GM13977 (cell line): ENCODE measurements at regions not wholly inside any gene's neighbourhood (a gene's known extent, or its start where the extent isn't known, plus 50 kb on each side); places are given as distances from the start of the nearest gene placed in this dataset.

Experiments used
- DNase-seq: peaks from one replicate; pipeline ENCODE4 v3.0.0; 2012; ENCODE audit warnings: low spot score
- in situ Hi-C: fragments of 300-500 bp; cut with MboI; formaldehyde crosslinking; loops from one replicate; pipeline ENCODE4 v1.12.0; 2022; ENCODE audit warnings: low sequenced_read_pairs, low pct_unique_long_range_greater_than_20kb, mixed read lengths, inconsistent platforms; ENCODE audit not compliant: unreplicated experiment
- TF ChIP-seq, protein P1 (sequence below): IDR thresholded peaks from 2 replicates; pipeline ENCODE4 v1.5.1; 2012; ENCODE audit warnings: mild to moderate bottlenecking, control low read depth; ENCODE audit not compliant: insufficient read depth; ENCODE audit errors: extremely low read depth, missing control alignments

DNA sequence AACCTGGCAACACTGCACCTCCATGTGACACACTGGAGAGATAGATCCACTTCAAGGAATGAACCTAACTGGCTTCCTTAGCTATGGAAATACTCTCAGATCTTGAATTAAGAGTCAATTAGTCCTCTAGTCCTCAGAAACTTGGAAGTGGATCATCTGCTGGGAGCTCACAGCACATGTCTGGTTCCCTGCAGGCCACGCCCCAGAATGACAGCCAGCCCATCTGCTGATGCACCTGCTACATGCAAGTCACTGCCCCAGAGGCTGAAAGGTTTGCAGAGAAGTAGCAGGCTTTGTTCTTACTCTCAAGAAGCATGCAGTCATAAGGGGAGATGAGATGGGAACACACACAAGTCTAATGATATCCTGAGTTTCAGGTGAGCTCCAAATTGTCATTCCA lies 275.9 kb downstream of the SKAP2 start:
- DNase-seq = no peak
- in situ Hi-C loops = no loop called here

DNA sequence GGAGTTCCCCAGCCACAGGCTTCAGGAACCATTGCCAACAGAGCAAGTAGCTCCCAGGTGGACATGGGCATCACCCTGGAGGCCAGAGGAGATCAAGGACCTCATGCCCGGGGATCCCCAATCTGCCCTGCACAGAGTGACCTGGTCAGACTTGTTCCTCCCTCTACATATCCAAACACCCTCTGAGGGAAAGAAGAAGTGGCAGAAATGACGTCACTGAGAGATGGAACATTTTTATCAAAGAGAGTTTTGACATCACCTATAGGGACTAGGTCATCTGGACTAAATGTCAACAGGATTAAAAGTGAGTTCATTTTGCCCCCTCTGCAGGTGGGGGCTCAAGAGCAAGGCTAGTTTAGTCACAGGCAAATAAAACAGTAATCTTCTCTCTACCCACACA lies 273.7 kb downstream of the SKAP2 start:
- no peak for DNase-seq
- TF ChIP-seq, protein P1, sequence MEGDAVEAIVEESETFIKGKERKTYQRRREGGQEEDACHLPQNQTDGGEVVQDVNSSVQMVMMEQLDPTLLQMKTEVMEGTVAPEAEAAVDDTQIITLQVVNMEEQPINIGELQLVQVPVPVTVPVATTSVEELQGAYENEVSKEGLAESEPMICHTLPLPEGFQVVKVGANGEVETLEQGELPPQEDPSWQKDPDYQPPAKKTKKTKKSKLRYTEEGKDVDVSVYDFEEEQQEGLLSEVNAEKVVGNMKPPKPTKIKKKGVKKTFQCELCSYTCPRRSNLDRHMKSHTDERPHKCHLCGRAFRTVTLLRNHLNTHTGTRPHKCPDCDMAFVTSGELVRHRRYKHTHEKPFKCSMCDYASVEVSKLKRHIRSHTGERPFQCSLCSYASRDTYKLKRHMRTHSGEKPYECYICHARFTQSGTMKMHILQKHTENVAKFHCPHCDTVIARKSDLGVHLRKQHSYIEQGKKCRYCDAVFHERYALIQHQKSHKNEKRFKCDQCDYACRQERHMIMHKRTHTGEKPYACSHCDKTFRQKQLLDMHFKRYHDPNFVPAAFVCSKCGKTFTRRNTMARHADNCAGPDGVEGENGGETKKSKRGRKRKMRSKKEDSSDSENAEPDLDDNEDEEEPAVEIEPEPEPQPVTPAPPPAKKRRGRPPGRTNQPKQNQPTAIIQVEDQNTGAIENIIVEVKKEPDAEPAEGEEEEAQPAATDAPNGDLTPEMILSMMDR = no peak
- in situ Hi-C loops = no loop called here

More for the DNA sequence above, 275.9 kb downstream of the SKAP2 start:
- TF ChIP-seq, protein P1 = no peak

DNA sequence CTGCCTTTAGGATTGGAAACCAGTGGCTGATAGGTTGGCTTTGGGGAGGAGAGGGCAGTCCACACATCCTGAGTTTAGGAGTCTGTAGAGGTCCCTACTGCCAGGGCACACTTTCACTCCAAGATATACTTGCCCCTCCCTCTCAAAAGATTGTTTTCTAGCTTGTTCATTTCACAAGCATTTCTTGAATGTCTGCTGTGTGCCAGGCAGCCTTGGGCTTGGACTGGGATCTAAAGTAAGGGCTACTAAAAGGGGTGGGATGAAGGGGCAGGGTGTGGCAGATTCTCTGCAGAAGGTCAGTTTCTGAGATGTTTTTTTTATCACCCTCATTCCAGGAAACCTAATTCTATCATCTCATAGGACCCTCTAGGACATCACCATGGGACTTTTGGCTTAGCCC lies 272.4 kb downstream of the SKAP2 start:
- in situ Hi-C loops = no loop called here

DNA sequence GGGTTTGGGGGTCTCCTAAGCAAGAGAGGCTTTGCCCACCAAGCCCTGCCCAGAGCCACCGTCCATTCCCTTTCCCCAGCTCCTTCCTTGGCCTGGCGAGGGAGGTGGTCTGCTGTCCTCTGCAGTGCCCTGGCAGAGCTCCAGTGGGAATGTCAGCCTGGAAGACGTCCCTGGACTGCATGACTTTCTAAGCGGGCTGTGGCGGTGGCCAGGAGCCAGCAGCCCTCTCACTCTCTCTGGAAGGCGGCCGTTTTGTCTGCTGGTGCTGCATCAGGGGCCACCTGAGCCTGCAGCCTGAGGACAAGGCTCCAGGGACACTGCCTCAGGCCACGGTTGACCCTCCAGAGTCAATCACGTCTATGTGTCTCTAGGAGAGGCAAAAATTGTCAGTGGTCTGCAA lies 271.0 kb downstream of the SKAP2 start:
- TF ChIP-seq, protein P1 = no peak
- DNase-seq = no peak
- in situ Hi-C loops = no loop called here

More for the DNA sequence above, 272.4 kb downstream of the SKAP2 start:
- no peak for DNase-seq
- TF ChIP-seq, protein P1 = no peak

DNA sequence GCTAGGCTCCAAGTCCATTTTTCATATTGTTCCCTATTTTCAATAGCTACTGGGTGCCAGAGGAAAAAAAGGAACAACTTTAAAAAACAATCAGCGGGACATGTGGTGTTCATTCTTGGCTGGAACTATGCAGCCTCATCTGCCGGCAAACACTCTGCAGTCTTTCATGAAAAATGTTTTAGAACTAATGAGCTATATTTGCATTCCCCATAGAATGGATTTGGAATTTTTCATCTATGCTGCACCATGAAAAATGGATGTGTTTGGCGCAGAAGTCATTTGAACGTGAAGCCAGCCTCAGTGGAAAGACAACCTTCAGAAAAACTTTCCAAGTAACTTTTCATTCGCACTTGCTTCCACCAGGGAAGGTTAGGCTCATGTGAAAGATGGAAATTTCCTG lies 270.5 kb downstream of the SKAP2 start:
- in situ Hi-C loops = no loop called here
- TF ChIP-seq, protein P1 = no peak
- DNase-seq = no peak

DNA sequence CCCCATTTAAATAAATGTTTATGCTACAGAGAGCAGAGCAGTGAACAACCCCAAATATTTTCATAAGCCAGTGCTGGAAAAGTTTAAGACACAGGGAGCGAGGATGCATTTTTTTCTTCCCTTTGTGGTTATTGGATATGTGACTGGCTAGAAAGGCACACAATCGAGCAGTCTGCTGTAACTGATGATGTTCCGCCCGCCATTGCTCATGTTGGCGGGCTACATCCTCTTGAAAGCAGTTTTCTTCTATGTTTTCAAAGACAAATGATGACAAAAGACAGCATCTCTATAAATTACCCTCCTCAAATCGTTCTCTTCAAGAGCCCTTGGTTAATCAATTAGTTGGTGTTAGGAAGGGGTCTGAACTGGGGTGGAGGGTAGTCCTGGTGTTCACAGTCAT lies 269.8 kb downstream of the SKAP2 start:
- TF ChIP-seq, protein P1 = no peak
- DNase-seq = no peak
- in situ Hi-C loops = no loop called here

DNA sequence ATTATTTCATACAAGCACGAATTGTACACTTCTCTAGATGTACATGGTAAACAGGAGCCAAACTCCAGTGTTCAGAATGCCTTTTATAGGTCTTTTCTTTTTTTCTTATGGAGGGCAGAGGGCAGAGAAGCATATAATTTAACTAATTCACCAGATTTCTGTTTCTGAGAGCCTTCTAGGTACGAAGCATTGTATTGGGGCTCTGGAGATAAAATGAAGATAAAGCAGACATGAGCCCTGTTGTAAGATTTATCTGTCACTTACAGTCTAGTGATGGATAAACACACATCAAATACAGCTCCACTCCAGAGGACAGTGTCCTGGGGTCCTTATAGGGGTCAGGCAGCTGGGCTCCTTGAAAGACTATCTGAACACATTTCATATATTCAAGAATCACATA lies 265.5 kb downstream of the SKAP2 start:
- no peak for DNase-seq
- TF ChIP-seq, protein P1 = no peak
- in situ Hi-C loops = no loop called here
